Kidney tubule cell (primary cell): ENCODE measurements at regions not wholly inside any gene's neighbourhood (a gene's known extent, or its start where the extent isn't known, plus 50 kb on each side); places are given as distances from the start of the nearest gene placed in this dataset.
"Not testable (repeated sequence)": the region's sequence is repeated elsewhere in the genome, so short reads cannot be mapped to it uniquely, and the experiment has no call there.

Experiments used
- DNase-seq: peaks from one replicate; pipeline ENCODE4 v3.0.0-alpha.2; 2018; ENCODE audit warnings: low spot score

GRCh38 chr4:34492414-34492813, 1751.9 kb downstream of the ARAP2 start:
- DNase-seq: no peak

DNA sequence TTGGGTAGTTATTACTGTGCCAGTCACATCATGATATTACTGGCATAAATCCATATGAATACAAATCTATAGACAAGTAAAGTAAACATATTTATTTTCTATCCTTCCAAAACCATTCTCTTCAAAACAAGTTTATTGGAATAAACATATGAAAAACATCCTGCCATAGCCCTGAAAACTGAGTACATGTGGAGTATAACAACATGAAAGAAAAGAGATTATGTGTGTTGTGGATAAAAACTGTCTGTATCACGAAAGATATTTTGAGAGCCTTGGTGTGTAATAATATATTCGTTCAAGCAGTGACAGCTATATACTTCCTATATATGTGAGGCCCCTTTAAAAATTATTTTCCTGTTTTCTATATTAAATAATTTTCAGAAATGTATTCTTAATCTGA, 1742.2 kb downstream of the ARAP2 start:
- DNase-seq: no peak

DNA sequence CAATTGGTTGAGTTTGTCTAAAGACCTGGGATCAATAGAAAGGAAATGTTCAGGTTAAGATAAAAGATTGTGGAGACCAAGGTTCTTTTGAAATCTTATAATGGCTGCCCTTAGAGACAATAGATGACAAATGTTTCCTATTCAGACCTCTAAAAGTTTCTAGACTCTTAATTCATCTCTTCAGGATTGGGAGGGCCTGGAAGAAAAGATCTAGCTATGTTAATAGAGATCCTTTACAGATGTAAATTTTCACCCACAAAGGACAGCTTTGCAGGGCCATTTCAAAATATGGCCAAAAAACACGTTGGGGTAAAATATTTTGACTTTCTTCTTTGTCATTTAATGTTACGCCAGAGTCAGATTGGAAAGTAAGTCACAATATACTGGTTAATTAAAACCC, 1739.6 kb downstream of the ARAP2 start:
- DNase-seq: not testable (repeated sequence)

DNA sequence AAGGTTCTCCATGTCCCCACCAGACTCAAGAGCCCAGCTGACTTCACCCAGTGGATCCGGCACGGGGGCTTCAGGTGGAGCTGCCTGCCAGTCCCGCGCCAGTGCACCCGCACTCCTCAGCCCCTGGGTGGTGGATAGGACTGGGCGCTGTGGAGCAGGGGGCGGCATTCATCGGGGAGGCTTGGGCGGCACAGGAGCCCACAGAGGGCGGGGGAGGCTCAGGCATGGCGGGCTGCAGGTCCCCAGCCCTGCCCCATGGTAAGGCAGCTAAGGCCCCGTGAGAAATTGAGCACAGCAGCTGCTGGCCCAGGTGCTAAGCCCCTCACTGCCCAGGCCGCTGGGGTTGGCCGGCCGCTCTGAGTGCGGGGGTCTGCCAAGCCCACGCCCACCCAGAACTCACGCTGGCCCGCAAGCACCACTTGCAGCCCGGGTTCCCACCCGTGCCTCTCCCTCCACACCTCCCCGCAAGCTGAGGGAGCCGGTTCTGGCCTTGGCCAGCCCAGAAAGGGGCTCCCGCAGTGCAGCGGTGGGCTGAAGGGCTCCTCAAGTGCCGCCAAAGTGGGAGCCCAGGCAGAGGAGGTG, 1737.7 kb downstream of the ARAP2 start:
- DNase-seq: not testable (repeated sequence)

- DNase-seq: no peak
Observed at GRCh38 chr4:34512616-34513015, 1731.7 kb downstream of the ARAP2 start.

DNA sequence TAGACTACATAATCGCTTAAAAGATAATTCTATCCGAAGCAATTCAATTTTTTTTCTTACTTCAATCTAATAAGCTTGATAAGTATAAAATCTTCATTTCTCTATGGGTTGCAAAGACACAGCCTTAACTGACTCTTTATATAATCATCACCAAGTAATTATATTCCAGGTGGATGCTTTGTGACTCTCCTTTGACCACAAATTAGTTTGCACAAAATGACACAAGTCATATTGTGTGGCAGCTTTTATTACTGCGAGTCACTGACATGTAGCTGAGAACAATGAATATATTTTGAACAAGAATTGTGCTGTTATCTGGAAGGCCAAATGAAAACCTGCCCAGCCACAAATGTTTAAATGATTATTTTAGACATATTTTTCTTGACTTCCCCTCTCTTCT, 1727.8 kb downstream of the ARAP2 start:
- no peak for DNase-seq

DNA sequence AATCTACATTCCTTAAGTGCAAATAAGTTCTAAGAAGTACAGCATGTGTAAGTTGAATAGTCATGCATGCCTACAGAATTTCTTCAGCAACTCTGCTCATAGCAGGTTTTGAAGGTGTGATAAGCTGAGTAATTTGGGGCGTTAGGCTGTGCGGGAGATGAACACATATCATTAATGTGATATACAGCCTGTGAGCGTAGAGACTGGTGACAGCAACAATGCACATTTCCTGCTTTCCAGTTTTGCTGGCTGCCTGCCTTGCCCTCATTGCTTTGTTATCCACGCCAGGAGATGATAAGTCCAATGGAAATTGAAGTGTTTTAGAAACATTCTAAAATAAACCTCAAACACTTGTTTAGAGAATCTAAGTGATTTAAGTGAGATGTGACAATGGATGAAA, 1709.4 kb downstream of the ARAP2 start:
- no peak for DNase-seq

GRCh38 chr4:34566091-34566490, 1678.2 kb downstream of the ARAP2 start:
- no peak for DNase-seq

DNA sequence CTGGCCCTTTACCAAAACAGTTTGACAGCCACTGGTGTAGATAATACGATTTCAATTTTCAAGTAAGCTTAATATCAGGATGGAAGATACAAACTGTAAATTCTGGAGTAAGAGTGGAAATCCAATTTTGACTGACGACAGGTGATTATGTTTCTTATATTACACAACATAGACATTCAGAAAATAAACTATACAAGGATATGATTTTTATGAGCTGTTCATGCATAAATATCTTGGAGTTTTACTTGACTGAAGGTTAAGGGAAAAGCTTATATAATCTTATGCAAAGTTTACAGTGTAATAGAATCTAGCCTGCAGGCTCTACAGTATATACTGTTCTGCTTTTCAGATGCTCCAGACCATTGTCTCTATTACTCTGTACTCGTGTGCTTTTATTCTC, 1672.3 kb downstream of the ARAP2 start:
- DNase-seq: no peak

- no peak for DNase-seq
Observed at GRCh38 chr4:34615315-34615714, 1629.0 kb downstream of the ARAP2 start.

- DNase-seq: peak; percentile 10
Observed at GRCh38 chr4:34619531-34620162, 1624.7 kb downstream of the ARAP2 start.

- no peak for DNase-seq
Observed at GRCh38 chr4:34628471-34628870, 1615.8 kb downstream of the ARAP2 start.

DNA sequence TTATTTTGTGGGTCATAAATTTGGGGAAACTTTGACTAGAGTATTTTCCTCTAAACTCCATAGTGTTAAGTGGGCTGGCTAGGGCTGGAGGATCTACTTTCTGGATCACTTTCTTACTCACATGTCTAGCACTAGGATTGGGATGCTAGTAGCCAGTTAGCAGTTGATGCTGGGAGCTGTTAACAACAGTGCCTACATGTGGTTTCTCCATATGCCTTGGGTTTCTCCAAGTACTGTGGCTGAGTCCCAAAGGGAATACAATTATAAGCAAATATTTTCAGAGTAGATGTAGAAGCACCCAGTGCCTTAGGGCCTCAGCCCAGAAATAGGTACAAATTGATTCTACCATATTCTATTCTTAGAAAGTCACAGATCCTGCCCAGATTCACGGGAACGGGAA, 1614.9 kb downstream of the ARAP2 start:
- DNase-seq: no peak

DNA sequence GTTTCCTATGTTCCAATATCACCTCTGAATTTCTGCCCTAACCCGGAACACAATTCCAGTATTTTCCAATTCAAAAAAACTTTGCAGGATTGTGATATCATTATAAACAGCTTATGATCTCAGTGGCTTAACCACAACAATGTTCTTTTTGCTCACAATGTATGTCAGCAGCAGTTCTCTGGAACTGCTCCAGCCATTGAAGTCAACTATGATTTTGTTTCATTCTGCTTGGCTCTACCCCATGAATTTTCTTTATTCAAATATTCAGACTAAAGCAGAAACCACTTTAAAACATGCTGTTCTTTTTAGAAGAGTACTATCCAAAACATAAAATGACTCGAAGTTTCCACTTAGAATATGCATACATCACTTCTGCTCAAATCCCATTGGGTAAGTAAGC, 1611.1 kb downstream of the ARAP2 start:
- DNase-seq: no peak

DNA sequence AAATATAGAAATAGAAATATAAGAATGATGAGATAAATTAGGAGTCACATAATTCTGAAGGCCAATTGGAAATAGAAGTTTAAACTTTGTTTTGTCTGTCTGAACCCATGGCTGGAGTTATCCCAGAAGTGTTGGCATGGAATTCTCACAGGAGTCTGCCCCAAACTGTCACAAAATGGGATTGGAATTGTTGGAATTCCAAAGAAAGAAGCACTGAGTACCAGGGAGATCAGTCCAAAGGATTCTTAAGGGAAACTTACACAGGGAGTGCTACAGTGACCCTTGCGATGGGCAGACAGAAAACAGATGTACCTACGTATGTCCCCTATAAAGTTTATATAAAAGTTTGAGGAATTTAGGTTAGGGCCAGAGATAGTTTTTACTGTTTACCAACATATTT, 1607.7 kb downstream of the ARAP2 start:
- no peak for DNase-seq

- no peak for DNase-seq
Observed at GRCh38 chr4:34643476-34643875, 1600.8 kb downstream of the ARAP2 start.

DNA sequence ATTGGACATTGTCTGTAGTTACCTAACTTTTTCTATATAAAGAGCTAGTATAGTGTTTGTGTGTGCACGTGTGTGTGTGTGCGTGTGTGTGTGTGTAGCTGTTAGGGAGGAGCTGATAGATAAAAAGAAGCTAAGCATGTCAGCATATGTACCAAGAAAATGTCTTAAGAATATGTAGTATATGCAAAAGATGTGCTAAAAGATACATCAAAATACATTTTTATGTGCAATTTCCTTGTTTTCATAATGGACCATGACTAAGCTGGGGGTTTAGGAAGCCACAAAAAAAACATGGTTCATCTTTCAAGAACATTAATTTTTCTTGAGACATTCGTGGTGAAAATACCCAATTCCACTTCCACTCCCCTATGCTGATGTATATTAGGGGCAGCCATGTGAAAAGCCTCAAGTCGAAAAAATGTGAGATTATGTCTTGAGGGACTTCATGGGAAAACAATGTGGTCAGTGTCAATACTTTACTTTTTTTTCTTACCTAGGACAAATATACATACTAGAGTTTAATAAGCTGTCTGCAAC, 1599.7 kb downstream of the ARAP2 start:
- DNase-seq: no peak

- no peak for DNase-seq
Observed at GRCh38 chr4:34649716-34650115, 1594.6 kb downstream of the ARAP2 start.

- no peak for DNase-seq
Observed at GRCh38 chr4:34664051-34664450, 1580.3 kb downstream of the ARAP2 start.

GRCh38 chr4:34676400-34676799, 1567.9 kb downstream of the ARAP2 start:
- DNase-seq: peak; percentile 63

DNA sequence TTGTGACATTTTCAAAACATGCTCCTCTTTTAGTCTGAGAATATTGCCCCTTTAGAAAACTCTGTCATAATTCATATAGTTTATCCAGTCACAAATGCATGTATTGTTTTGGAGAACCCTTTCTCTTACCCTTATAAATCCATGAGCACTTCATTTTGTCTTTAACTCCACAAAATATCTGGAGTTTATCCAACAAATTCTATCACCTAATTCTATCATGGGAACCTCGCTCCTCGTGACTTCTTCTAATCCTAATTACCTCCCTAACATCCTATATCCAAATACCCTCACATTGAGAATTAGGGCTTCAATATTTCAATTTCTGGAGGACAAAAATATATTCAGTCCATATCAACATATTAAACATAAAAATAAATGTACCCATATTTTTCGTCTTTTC, 1565.9 kb downstream of the ARAP2 start:
- DNase-seq: no peak

- DNase-seq: no peak
Observed at GRCh38 chr4:34679228-34679627, 1565.1 kb downstream of the ARAP2 start.

DNA sequence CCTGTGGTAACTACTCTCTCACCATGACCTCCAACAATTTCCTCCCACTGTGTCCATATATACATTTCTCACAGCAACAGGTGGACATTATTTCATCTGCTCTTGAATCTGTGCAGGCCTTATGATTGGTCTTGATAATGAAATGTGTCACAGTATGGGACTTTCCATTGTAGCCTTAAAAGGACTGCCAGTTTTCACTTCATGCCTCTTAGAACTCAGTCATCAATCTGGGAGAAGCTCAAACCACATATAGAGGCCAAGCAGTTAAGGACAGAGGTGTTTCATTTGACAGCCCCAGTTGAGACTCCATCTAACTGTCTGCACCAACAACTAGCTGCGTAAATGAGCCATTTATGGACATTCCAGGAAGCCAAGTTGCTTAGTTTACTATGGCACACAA, 1534.8 kb downstream of the ARAP2 start:
- DNase-seq: no peak
